Stimulated activated CD4-positive, alpha-beta T cell treated with anti-CD3 and anti-CD28 coated beads, TNF-alpha, amount 100 ng/mL, for 24 hours (primary cell): ENCODE measurements at regions not wholly inside any gene's neighbourhood (a gene's known extent, or its start where the extent isn't known, plus 50 kb on each side); places are given as distances from the start of the nearest gene placed in this dataset.
"Not testable (repeated sequence)": the region's sequence is repeated elsewhere in the genome, so short reads cannot be mapped to it uniquely, and the experiment has no call there.

Experiments
- DNase-seq, 3 experiments: peaks; one replicate each; pipeline ENCODE4 v3.0.0-alpha.2; 2020; ENCODE audit warnings: low read depth in 3 of 3

DNA sequence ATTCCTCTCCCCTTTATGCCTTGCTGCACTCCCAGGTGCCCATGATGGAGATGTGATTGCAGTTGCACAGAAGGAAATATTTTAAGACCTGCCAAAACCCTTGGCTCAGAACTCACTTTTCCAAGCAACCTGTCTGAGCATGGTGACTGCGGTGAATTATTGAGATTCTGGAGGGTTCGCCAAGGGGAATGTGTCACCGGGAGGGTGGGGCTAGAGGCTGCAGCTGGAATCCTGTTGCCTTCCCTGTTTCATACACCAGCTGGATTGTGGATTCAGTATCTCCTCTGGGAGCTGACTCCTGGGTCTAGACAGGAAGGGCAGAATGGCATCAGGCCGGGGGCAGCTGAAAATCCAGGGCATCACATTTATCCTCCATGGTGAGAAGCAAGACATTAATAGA lies 527.2 kb downstream of the TMEM114 start:
- no peak for DNase-seq

DNA sequence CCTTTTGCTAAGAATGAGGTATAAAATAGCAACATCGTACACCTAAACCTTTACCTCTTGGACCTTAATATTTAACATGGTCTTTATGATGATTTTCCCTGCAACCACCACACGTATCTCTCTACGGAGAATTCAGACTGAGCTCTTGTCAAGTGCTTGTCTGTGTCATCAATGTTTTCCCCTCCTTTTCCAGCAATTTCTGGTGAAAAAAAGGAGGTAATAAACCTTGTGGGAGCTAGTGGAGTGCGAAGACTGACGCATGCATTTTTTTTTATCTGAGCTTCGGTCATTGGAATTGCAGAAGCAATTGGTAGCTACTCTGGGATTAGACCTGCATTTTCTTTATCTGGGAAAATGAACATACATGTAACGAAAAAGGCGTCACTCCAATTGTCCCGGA lies 527.6 kb downstream of the TMEM114 start:
- DNase-seq, result no peak

GRCh38 chr16:8055761-8056160 lies 534.5 kb downstream of the TMEM114 start:
- no peak for DNase-seq

- no peak for DNase-seq
Measured at GRCh38 chr16:8053437-8053836, 536.9 kb downstream of the TMEM114 start.

DNA sequence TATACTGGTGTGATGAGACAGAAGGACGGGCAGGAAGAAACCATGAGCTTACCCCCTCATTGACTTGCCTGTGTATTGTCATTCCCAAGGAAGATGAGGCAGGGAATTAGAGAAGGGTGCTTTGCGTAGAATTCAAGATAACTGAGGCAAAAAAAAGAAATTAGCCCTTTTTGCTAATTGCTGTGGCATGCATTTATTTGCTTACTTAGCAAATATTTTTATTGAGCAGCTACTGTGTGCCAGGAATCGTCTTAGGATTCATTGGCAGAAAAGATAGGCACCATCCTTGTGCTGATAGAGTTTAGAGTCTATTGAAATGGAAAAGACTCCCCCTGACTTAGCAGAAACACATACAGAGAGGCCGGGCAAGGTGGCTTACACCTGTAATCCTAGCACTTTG lies 541.9 kb downstream of the TMEM114 start:
- no peak for DNase-seq

GRCh38 chr16:8047736-8048135 lies 542.6 kb downstream of the TMEM114 start:
- DNase-seq, result no peak

- DNase-seq, result no peak
Measured at GRCh38 chr16:8044796-8045195, 545.5 kb downstream of the TMEM114 start.

DNA sequence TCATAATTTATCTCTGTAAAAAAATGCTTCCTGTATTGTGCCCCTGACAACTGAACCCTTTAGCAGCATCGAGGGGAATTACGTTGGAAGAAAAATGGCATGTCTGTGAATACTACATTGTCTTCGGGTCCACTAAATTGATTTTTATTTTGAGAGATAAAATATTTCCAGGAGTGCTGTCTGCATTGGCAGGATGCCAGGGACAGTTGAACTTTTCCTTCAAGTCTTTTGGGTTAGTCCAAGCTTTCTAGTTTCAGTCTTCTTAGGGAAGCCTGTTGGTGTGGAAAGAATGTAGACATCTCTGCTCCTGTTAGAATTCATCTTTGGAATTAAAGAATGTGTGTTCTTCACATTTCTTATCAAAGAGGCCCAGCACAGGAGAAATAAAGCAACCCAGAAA lies 557.9 kb downstream of the TMEM114 start:
- DNase-seq, result no peak

- not testable (repeated sequence) for DNase-seq
Measured at GRCh38 chr16:8030004-8030403, 560.3 kb downstream of the TMEM114 start.

GRCh38 chr16:8026450-8026849 lies 563.9 kb downstream of the TMEM114 start:
- no peak for DNase-seq

DNA sequence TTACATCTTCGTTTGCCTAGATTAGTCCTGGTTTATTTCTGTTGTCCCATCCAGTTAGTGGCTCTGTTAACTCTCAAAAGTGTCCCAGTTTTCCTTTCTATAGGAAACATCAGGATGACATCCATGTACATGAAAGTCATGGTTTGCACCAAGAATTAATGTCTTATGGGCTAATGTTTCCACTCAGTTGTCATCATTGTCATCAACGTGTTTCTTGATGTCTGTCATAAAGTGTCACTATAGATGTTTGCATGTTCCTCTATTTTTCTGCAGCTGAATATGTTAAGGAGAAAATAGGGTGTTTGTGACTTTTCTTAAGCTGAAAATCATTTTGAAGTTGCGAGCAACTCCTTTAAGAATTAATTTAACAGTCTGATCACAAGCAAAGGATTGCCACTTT lies 567.0 kb downstream of the TMEM114 start:
- DNase-seq, result no peak

- DNase-seq, result no peak
Measured at GRCh38 chr16:8005096-8005860, 585.0 kb downstream of the TMEM114 start.

DNA sequence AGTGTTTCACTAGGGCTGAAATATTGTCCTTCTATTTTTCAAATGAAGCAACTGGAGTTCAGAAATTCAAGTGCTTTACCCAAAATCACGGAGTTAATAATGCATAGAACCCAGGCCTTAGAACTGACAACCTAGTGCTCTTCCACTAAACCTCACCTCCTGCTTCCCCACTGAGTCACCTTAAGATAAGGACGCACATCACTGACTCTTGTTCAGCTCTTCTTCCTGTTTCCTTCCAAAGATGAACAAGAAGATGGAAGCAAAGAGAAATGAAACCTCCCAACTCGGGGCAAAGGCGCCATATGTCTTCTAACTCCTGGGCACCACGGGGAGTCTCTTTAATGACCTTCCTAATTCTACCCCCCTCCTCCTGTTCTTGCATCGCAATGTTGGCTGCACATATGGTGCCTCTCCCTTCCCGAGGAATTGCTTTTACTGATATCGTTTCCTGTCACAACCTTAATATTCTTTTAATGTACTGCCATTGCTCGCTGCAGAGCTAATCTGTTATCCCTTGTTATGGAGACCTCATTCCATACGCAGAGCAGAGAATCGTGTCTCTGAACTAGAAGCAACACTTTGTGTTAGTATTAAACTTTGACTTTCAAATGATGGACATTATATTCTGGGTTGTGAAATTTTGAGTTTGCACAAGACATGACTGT lies 591.4 kb downstream of the TMEM114 start:
- no peak for DNase-seq

DNA sequence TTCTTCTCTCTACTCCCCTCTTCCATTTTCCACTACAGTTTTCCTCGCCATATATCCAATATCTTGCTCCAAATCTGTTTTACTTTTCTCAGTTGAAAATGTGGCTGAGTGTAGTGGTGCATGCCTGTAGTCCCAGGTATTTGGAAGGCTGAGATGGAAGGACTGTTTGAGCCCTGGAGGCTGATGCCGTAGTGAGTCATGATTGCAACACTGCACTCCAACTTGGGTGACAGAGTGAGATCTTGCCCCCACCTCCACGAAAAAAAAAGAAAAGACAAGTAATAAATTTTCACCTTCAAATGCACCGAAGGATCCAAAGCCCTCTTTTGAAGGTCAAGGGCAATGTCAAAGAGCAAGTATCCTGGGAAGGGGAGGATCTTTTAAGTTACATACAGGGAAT lies 592.3 kb downstream of the TMEM114 start:
- DNase-seq, result no peak

GRCh38 chr16:7992616-7993015 lies 597.7 kb downstream of the TMEM114 start:
- no peak for DNase-seq

DNA sequence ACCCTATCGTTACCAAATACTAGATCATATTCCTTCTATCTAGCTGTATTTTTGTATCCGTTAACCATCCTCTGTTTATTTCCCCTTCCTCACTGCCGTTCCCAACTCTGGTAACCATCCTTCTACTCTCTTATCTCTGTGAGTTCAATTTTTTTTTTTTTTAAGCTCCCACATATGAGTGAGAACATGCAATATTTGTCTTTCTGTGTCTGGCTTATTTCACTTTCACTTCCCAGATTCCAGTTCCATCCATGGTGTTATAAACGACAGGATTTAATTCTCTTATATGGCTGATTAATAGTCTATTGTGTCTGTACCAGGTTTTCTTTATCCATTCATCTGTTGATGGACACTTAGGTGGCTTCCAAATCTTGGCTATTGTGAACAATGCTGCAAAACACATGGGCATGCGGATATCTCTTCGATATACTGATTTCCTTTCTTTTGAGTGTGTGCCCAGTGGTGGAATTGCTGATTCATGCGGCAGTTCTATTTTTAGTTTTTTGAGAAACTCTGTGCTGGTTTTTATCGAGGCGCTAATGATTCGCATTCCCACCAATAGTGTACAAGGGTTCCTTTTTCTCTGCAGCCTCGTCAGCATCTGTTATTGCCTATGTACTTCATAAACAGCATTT lies 599.6 kb downstream of the TMEM114 start:
- no peak for DNase-seq

GRCh38 chr16:7983676-7984075 lies 606.6 kb downstream of the TMEM114 start:
- DNase-seq, result no peak

GRCh38 chr16:7980133-7980483 lies 610.2 kb downstream of the TMEM114 start:
- DNase-seq, result no peak

GRCh38 chr16:7979448-7980132 lies 610.7 kb downstream of the TMEM114 start:
- no peak for DNase-seq

DNA sequence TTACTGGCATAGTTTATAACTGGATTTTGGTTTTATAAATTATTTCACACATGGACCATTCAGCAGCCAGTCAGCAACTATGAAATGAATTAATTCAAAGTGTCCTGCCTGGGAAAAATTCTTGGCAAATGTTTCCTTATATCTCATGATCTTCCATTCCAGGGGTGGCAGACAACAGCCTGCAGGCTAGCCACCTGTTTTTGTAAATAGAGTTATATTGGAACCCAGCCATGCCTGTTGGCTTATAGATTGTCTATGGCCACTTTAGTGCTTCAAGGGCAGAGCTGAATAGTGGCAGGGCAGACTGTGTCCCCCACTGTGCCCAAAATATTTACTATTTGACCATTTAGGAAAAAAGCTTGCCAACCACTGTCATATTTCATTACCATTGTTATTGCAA lies 613.7 kb downstream of the TMEM114 start:
- no peak for DNase-seq

DNA sequence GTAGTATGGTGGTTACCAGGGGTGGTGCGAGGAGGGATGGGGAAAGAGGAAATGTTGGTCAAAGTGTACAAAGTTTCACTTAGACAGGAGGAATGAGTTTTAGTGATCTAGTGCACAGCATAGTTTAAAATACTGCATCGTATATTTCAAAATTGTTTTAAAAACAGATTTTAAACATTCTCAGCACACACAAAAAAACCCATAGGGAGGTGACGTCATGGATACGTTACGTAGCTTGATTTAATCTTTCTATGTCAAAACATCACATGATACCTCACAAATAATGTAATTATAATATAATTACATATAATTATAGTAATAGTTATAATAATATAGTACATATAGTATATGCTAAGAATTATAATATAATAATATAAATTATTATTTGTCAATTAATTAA lies 614.2 kb downstream of the TMEM114 start:
- DNase-seq, result no peak

- DNase-seq, result no peak
Measured at GRCh38 chr16:7967996-7968509, 622.3 kb downstream of the TMEM114 start.
